IMR-90 (cell line): ENCODE measurements at regions not wholly inside any gene's neighbourhood (a gene's known extent, or its start where the extent isn't known, plus 50 kb on each side); places are given as distances from the start of the nearest gene placed in this dataset.

Experiments
- ATAC-seq: fragments of 200-7000 bp; cut with Tn5 transposase; 2 replicates; pipeline ENCODE4 v1.9.1; 2020; ENCODE audit warnings: low read depth, mild to moderate bottlenecking, moderate library complexity
- BruUV-seq: library from RNA; stranded (reverse); fragments of 400-500 nt; replicated peaks from 2 replicates; lab custom pipeline; 2021; lab: Mats Ljungman, UMichigan
- CTCF ChIA-PET: fragments of 300-600 bp; formaldehyde crosslinking; extraction: SDS; loops from one replicate; lab custom pipeline; 2021; ENCODE audit warnings: antibody characterized with exemption; lab: Yijun Ruan, JAX
- POLR2A ChIA-PET: fragments of 300-600 bp; sonication (Branson Sonifier 250); formaldehyde crosslinking; loops from one replicate; lab custom pipeline; 2022; ENCODE audit warnings: antibody characterized with exemption; ENCODE audit not compliant: unreplicated experiment; lab: Charles Lee
- DNase-seq: peaks from one replicate; pipeline ENCODE4 v3.0.0; 2013
- H2AFZ ChIP-seq: replicated peaks from 2 replicates; pipeline ENCODE3; 2013; ENCODE audit warnings: low read length, mild to moderate bottlenecking; ENCODE audit not compliant: poor library complexity
- H2AK5ac ChIP-seq: 2 replicates; pipeline ENCODE4 v1.6.1; 2013; ENCODE audit warnings: low read depth, low read length, inconsistent platforms
- H2AK9ac ChIP-seq: replicated peaks from 2 replicates; pipeline ENCODE3; 2013; ENCODE audit warnings: mild to moderate bottlenecking, low read depth, low read length, moderate library complexity; ENCODE audit not compliant: poor library complexity
- H2BK120ac ChIP-seq: 2 replicates; pipeline ENCODE4 v1.6.1; 2013; ENCODE audit warnings: low read depth, low read length, inconsistent platforms
- H2BK15ac ChIP-seq: 3 replicates; pipeline ENCODE4 v1.6.1; 2013; ENCODE audit warnings: low read depth, low read length, inconsistent platforms
- H2BK20ac ChIP-seq: 2 replicates; pipeline ENCODE4 v1.6.1; 2013; ENCODE audit warnings: low read depth, mild to moderate bottlenecking, inconsistent platforms, low read length, moderate library complexity
- H2BK5ac ChIP-seq: 2 replicates; pipeline ENCODE4 v1.6.1; 2013; ENCODE audit warnings: mild to moderate bottlenecking, low read depth, low read length, inconsistent platforms; ENCODE audit not compliant: poor library complexity, severe bottlenecking
- H3K14ac ChIP-seq: replicated peaks from 2 replicates; pipeline ENCODE4 v1.6.1; 2013; ENCODE audit warnings: low read depth, low read length, inconsistent platforms
- H3K18ac ChIP-seq: 2 replicates; pipeline ENCODE4 v1.6.1; 2013; ENCODE audit warnings: low read depth, low read length, control low read depth
- H3K23ac ChIP-seq: 2 replicates; pipeline ENCODE4 v1.6.1; 2013; ENCODE audit warnings: low read depth, low read length, inconsistent platforms
- H3K27ac ChIP-seq: 2 replicates; pipeline ENCODE4 v1.5.1; 2013; ENCODE audit warnings: mild to moderate bottlenecking, control low read depth, low read length; ENCODE audit not compliant: insufficient read depth
- H3K27me3 ChIP-seq: 2 replicates; pipeline ENCODE4 v1.6.1; 2013; ENCODE audit warnings: low read length; ENCODE audit not compliant: control insufficient read depth, insufficient read depth
- H3K36me3 ChIP-seq: 2 replicates; pipeline ENCODE4 v1.6.1; 2013; ENCODE audit warnings: low read length, mixed read lengths; ENCODE audit not compliant: control insufficient read depth, insufficient read depth
- H3K4ac ChIP-seq: 2 replicates; pipeline ENCODE4 v1.6.1; 2013; ENCODE audit warnings: low read depth, low read length, inconsistent platforms
- H3K4me1 ChIP-seq: 2 replicates; pipeline ENCODE4 v1.6.1; 2013; ENCODE audit warnings: low read length, mixed read lengths; ENCODE audit not compliant: control insufficient read depth, insufficient read depth
- H3K4me2 ChIP-seq: 2 replicates; pipeline ENCODE4 v1.6.1; 2013; ENCODE audit warnings: low read depth, mild to moderate bottlenecking, control low read depth, low read length, moderate library complexity
- H3K4me3 ChIP-seq: 2 replicates; pipeline ENCODE4 v1.5.1; 2013; ENCODE audit warnings: low read depth, mild to moderate bottlenecking, control low read depth, low read length, moderate library complexity; ENCODE audit not compliant: insufficient read depth
- H3K56ac ChIP-seq: 2 replicates; pipeline ENCODE4 v1.6.1; 2013; ENCODE audit warnings: low read length, inconsistent platforms; ENCODE audit not compliant: insufficient read depth; ENCODE audit errors: extremely low read depth
- H3K79me1 ChIP-seq, 2 experiments: 2 replicates each; pipeline ENCODE4 v1.6.1; 2013; ENCODE audit warnings: low read length in 2 of 2, inconsistent platforms in 1 of 2, low read depth in 1 of 2
- H3K9ac ChIP-seq: 2 replicates; pipeline ENCODE4 v1.6.1; 2013; ENCODE audit warnings: low read depth, low read length, control low read depth
- H3K9me1 ChIP-seq: 2 replicates; pipeline ENCODE4 v1.6.1; 2013; ENCODE audit warnings: low read length, inconsistent platforms; ENCODE audit not compliant: insufficient read depth
- H3K9me3 ChIP-seq: 2 replicates; pipeline ENCODE4 v1.6.1; 2013; ENCODE audit warnings: low read length; ENCODE audit not compliant: control insufficient read depth, insufficient read depth
- H4K20me1 ChIP-seq: 2 replicates; pipeline ENCODE4 v1.6.1; 2013; ENCODE audit warnings: low read length, inconsistent platforms; ENCODE audit not compliant: insufficient read depth
- H4K5ac ChIP-seq: 2 replicates; pipeline ENCODE4 v1.6.1; 2013; ENCODE audit warnings: mild to moderate bottlenecking, low read depth, low read length, control low read depth
- H4K8ac ChIP-seq, 2 experiments: 2 replicates each; pipeline ENCODE4 v1.6.1; 2013; ENCODE audit warnings: low read depth in 2 of 2, low read length in 2 of 2, control low read depth in 1 of 2, inconsistent platforms in 1 of 2
- H4K91ac ChIP-seq: 2 replicates; pipeline ENCODE4 v1.6.1; 2013; ENCODE audit warnings: low read depth, low read length, inconsistent platforms; ENCODE audit not compliant: insufficient read depth
- RFX5 ChIP-seq: IDR thresholded peaks from 2 replicates; pipeline ENCODE4 v1.8.0; 2012; ENCODE audit warnings: low read depth, mild to moderate bottlenecking, low read length, moderate library complexity
- USF2 ChIP-seq: fragments of 150-350 bp; IDR thresholded peaks from 2 replicates; pipeline ENCODE4 v1.6.1; 2017; ENCODE audit warnings: mild to moderate bottlenecking, antibody characterized with exemption, low read length, low read depth
- WGBS, 2 experiments: methylation state at CpG; one replicate each; pipeline versions ENCODE4 v1.1.5 to v1.1.7; 2013; ENCODE audit warnings: missing lambda C conversion rate in 2 of 2; ENCODE audit not compliant: insufficient read length in 1 of 2; ENCODE audit errors: extremely low coverage in 2 of 2; 5-methylcytosine and 5-hydroxymethylcytosine counted together
- dilution Hi-C: fragments of 300-500 bp; cut with HindIII; formaldehyde crosslinking; loops from one replicate; pipeline ENCODE4 v1.14.3; 2018; ENCODE audit warnings: low sequenced_read_pairs; ENCODE audit not compliant: unreplicated experiment
- in situ Hi-C: fragments of 300-500 bp; cut with MboI; formaldehyde crosslinking; loops from 3 replicates; pipeline ENCODE4 v1.14.3; 2019; ENCODE audit warnings: low sequenced_read_pairs, inconsistent platforms, mixed read lengths
- intact Hi-C: fragments of 100-400 bp; cut with micrococcal nuclease; formaldehyde crosslinking; loops from 2 replicates; pipeline ENCODE4 v1.10.0; 2022

- peak overlapping the region; percentile 46 for H3K23ac ChIP-seq
- dilution Hi-C loops (no loop called here), in situ Hi-C loops (loop anchor here (25.0 kb wide), 1 partner anchor 939 kb away; a partner anchor contains a TSS), intact Hi-C loops (loop anchor here (1.0 to 5.0 kb wide), 3 partner anchors 75 to 934 kb away; a partner anchor contains a TSS)
- no peak overlapping the region for H4K8ac ChIP-seq
- H3K14ac ChIP-seq, result no peak overlapping the region; the same call in 1 of the 2 replicates
- H2BK5ac ChIP-seq, result peak overlapping the region; percentile 79
- H3K27ac ChIP-seq, result peak overlapping the region; percentile 83
- peaks cover 12% of the 10 kb centered on the region for H4K20me1 ChIP-seq
- H3K4ac ChIP-seq, result peak overlapping the region; percentile 23; the same call in 1 of the 2 replicates
- H3K27me3 ChIP-seq, result no peaks in the 10 kb centered on the region
- H2BK20ac ChIP-seq, result no peak overlapping the region
- peak overlapping the region; percentile 81 for H2AFZ ChIP-seq
- no peaks in the 10 kb centered on the region for H3K9me1 ChIP-seq
- no peaks in the 10 kb centered on the region; the same call in 1 of the 2 replicates for H3K4me1 ChIP-seq
- DNase-seq (peak; percentile 26), ATAC-seq (no peak; the same call in 1 of the 2 replicates)
- no peak overlapping the region for H2BK120ac ChIP-seq
- CTCF ChIA-PET, result interaction anchor here (1.0 to 1.1 kb wide), 3 partner anchors 18 to 102 kb away, joined by 3 to 4 read pairs (median 4); a partner anchor contains a TSS
- WGBS, 2 experiments, result no CpG with 5 or more reads among the region's 12 CpGs
- H3K18ac ChIP-seq, result peak overlapping the region; percentile 17; the same call in 1 of the 2 replicates
- no peak overlapping the region for H2AK5ac ChIP-seq
- H3K4me3 ChIP-seq, result peak overlapping the region; percentile 55
- peak overlapping the region; percentile 88 for H3K9ac ChIP-seq
- peak overlapping the region; percentile 81 for H3K4me2 ChIP-seq
- H3K9me3 ChIP-seq, result no peaks in the 10 kb centered on the region
- no peak overlapping the region for H4K5ac ChIP-seq
- no peaks in the 10 kb centered on the region for H3K36me3 ChIP-seq
- TF ChIP-seq USF2 (no peak), RFX5 (no peak)
- TSS peak; percentile 82 for BruUV-seq
- H2AK9ac ChIP-seq, result no peak overlapping the region
- H2BK15ac ChIP-seq, result no peak overlapping the region
- H4K91ac ChIP-seq, result no peak overlapping the region
- peaks cover 0 to 6% of the 10 kb centered on the region in 2 experiments; a peak in 1 of 4 replicates for H3K79me1 ChIP-seq
- POLR2A ChIA-PET, result interaction anchor here (0.5 to 6.5 kb wide), 11 partner anchors 10 to 166 kb away, joined by 3 to 50 read pairs (median 5); a partner anchor contains a TSS
- H3K56ac ChIP-seq, result peak overlapping the region; percentile 66; the same call in 1 of the 2 replicates
These were observed 111.5 kb downstream of the HFE start for GRCh38 chr6:26198722-26199056.
